ENCODE measurements at regions not wholly inside any gene's neighbourhood (a gene's known extent, or its start where the extent isn't known, plus 50 kb on each side); places are given as distances from the start of the nearest gene placed in this dataset.

DNA sequence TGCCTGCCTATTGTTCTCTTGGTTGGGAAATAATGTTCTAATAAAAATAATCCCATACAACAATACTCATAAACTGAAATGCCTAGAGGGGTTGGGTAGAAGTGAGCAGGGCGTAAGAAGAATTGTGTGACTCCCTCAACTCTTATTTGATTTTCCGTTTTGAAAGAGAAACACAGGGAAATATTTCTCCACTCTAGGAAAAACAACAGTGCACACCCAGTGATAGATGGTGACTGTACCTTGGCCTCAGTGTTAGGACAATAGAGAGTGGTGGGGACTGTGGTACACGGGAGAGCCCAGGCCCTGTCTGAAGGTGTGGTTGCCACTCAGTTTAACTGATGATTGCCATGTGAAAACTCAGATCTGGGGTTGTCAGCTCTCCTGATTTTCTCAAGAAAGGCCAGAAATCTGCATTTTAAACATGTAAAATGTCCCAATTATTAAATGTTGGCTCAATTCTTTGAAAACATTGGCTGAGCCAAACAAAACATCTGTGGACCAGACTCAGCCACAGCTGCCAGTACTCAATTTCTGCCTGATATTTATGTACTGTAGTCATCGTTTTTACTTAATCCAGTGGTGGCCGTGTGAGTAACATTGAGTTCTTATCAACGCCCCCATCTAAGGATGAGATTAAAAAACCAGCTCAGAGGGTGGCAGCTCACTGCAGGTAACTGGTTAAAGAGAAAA, 103.8 kb upstream of the ZNF618 start:
- DNase-seq (ENCODE audit: low read depth), result no peak
- H3K4me3 ChIP-seq (ENCODE audit: low read depth, low read length), result no peak overlapping the region
- TF ChIP-seq, protein P1, sequence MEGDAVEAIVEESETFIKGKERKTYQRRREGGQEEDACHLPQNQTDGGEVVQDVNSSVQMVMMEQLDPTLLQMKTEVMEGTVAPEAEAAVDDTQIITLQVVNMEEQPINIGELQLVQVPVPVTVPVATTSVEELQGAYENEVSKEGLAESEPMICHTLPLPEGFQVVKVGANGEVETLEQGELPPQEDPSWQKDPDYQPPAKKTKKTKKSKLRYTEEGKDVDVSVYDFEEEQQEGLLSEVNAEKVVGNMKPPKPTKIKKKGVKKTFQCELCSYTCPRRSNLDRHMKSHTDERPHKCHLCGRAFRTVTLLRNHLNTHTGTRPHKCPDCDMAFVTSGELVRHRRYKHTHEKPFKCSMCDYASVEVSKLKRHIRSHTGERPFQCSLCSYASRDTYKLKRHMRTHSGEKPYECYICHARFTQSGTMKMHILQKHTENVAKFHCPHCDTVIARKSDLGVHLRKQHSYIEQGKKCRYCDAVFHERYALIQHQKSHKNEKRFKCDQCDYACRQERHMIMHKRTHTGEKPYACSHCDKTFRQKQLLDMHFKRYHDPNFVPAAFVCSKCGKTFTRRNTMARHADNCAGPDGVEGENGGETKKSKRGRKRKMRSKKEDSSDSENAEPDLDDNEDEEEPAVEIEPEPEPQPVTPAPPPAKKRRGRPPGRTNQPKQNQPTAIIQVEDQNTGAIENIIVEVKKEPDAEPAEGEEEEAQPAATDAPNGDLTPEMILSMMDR (conservative IDR thresholded peaks at IDR 0.05; ENCODE audit: low read depth, low read length), result no peak

DNA sequence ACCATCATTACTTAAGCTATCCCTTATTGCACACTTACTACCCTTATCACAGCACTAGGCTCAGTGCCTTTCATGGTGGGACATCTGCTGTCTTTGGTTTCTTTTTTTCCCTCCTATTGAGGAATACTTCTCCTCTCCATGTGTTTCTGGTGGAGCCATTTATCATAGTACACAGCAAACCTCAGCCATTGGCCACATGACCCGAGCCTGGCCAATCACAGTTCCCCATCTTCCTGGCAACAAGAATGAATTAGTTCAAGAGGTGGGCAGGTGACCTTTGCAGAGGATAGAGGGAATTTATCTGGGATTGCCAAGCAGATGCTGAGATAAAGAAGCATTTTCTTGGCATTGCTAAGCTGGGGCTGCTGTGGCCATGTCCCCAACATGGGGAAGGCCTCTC, 101.1 kb upstream of the ZNF618 start:
- no peak for DNase-seq (ENCODE audit: low read depth)

DNA sequence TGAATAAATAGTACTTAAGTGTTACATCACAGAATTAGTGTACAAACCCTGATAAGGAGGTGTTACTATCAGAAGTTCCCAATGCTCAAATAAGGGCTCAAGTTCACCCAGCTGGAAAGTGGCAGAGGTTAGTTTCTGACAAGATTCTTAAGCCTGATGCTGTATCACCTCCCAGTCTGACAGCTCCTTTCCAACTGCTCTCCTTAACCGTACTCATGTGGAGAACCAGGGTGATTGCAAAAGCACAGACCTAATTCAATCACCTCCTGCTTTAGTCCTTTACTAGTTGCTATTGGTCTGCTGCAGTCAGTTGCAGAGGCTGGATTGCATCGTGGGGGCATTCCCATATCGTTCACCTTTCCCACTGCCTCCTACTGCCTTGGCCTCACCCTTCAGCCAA, 100.4 kb upstream of the ZNF618 start:
- no peak for DNase-seq (ENCODE audit: low read depth)
- no peak overlapping the region for H3K4me3 ChIP-seq (ENCODE audit: low read depth, low read length)
- TF ChIP-seq, protein P1 (conservative IDR thresholded peaks at IDR 0.05; ENCODE audit: low read depth, low read length), result no peak

More for the DNA sequence above, 101.1 kb upstream of the ZNF618 start:
- TF ChIP-seq, protein P1 (conservative IDR thresholded peaks at IDR 0.05; ENCODE audit: low read depth, low read length), result no peak
- no peak overlapping the region for H3K4me3 ChIP-seq (ENCODE audit: low read depth, low read length)

DNA sequence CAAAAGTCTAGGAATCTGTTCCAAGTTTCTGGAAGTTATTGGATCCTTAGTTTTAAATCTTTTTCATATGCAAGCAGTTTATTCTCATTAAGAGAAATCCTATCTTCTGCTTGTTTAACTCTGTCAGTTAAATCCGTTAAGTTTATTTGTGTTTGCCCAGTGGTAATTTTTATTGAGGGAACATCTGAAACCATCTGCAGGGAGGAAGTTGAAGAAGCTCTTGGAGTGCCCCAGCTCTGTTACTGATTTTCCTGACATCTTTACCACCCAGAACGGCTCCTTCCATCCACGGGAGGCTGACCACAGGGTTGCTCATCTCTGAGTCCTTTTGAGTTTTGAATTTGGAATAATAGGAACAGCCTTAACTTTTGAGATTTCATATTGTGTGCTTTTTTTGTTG, 99.9 kb upstream of the ZNF618 start:
- H3K4me3 ChIP-seq (ENCODE audit: low read depth, low read length), result no peak overlapping the region
- no peak for DNase-seq (ENCODE audit: low read depth)
- TF ChIP-seq, protein P1 (conservative IDR thresholded peaks at IDR 0.05; ENCODE audit: low read depth, low read length), result no peak

- H3K4me3 ChIP-seq (ENCODE audit: low read depth, low read length), result no peak overlapping the region
- no peak for DNase-seq (ENCODE audit: low read depth)
- TF ChIP-seq, protein P1 (conservative IDR thresholded peaks at IDR 0.05; ENCODE audit: low read depth, low read length), result no peak
Measured at GRCh38 chr9:113781381-113781780, 94.7 kb upstream of the ZNF618 start.

GRCh38 chr9:113781896-113782295, 94.2 kb upstream of the ZNF618 start:
- TF ChIP-seq, protein P1 (conservative IDR thresholded peaks at IDR 0.05; ENCODE audit: low read depth, low read length), result no peak
- DNase-seq (ENCODE audit: low read depth), result no peak
- H3K4me3 ChIP-seq (ENCODE audit: low read depth, low read length), result no peak overlapping the region

GRCh38 chr9:113783475-113783874, 92.6 kb upstream of the ZNF618 start:
- TF ChIP-seq, protein P1 (conservative IDR thresholded peaks at IDR 0.05; ENCODE audit: low read depth, low read length), result no peak
- DNase-seq (ENCODE audit: low read depth), result no peak
- no peak overlapping the region for H3K4me3 ChIP-seq (ENCODE audit: low read depth, low read length)

All from epithelial cell of proximal tubule (primary cell).